ENCODE measurements at regions not wholly inside any gene's neighbourhood (a gene's known extent, or its start where the extent isn't known, plus 50 kb on each side); places are given as distances from the start of the nearest gene placed in this dataset.
A peak's percentile ranks its signal among the peaks of the same experiment; 100 is the strongest.

GRCh38 chr13:97057176-97057575 lies 62.9 kb upstream of the OXGR1 start:
- DNase-seq = no peak

GRCh38 chr13:97058391-97058790 lies 64.1 kb upstream of the OXGR1 start:
- DNase-seq = no peak

DNA sequence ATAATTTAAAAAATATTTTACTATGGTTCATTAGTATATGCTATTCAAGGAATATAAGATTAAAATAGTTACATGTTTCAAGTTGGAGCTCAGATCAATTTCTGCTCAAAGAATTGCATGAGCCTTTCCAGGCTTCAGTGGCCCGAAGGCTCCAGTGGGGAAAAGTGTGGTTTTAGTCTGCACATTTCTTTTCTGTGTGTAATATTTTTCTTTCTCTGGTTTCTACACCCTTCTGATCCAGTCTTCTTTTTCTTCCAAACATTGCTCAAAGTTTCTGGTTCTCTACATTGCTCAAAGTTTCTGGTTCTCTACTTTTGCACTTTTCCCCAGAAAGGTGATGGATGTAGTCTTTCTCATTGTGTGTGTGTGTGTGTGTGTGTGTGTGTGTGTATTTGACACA lies 64.7 kb upstream of the OXGR1 start:
- no peak for DNase-seq

DNA sequence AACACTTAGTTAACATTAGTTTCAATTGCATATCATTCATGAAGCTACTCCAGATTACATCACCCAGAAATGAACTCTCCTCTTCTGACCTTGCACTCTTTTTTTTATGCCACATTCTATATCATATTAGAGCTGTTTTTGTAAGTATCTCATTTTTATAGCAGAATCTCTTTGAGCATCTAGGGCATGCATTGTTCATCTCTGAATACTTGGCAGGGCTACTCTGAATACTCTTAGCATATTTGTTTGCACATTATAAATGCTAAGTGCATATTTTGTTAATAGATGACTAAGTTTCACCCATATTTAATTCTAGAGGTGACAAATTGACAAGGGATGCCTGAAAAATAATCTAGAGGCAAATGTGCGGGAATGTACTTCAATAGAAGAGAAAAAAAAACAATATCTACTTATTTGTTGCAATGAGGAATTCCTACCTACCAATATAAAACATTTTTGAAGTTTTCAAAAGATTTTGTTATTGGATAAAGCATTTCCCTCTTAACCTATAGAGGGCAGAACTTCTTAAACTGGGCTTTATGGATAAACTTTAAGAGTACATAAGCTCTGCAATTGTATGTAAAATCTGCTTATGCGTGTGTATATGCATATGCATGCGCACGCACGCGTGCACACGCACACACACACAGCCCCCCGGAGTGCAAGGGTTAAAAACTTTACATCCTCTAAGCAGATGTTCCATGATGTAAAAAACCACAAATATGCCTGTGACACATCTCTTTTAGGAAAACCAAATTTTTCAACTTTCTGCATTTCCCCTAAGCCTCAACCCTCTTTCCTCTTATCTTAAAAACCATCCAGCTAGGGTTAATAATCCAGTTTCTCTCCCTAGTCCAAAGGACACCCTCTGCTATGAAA lies 73.0 kb upstream of the OXGR1 start:
- DNase-seq = no peak

GRCh38 chr13:97068151-97068550 lies 73.9 kb upstream of the OXGR1 start:
- no peak for DNase-seq

DNA sequence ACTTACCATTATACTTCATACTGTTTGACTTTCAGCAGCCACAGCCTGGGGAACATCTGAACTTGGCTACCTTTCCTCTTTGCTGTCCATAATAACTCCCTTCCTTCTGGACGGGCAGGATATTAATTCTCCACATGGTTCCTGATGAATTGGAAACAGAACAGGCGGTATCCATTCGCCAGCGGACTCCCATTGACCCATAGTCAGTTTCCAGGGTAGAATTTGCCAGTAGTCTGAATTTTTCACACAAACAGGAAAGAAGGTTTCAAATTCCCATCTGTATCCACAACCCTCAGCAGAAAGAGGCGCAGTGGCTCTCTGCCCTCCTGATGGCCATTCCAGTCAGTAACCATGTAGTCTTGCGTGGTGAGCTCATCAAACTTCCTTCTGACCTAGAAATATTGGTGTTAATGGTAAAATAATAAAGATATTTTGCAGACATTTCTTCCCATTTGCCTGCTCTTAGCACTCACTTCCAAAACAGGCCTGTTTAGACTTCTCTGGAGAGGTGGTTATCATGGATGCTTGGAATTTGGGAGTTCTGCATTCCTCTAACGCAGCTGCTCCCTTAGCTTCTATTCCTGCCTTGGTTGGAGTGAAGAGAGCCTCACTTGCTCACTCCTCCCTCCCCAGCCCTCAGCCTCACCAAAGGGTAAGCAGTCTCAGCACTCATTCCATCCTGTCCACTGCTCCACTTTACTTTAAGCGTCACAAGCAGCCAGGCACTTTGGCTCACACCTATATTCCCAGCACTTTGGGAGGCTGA lies 75.0 kb upstream of the OXGR1 start:
- no peak for DNase-seq

DNA sequence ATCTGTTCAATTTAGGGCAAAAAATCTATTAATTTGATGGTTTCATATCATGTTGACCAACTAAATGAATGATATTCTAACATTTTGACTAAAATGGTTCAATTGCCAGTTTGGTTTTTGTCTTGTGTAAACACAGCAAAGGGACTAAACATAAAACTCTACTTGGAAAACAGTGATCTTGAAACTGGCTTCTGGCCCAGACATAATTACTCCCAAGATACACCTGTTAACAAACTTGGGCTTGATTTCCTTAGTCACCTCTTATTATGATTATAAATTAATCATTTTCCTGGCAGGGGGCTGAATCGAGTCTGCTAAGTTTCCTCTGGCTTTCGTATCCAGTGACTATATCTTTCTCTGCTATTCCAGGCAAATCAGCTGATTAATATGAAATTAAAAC lies 78.0 kb upstream of the OXGR1 start:
- no peak for DNase-seq

DNA sequence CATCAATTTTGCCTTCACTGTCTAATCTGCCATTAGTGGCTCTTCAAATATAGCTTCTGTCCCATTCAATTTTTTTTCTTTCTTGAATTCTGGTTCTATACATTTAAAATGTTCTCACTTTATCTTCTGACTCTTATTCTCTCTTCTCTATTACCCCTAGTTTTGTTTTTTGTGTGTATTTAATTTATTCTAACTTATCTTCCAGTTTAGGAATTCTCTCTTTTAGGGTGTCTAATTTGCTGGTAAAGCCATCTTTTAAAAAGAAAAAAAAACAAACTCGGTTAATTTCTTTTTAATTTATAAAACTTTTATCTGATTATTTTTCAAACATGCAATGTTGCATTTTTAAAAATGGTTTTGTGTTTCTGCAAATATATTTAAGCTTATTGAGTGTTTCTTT lies 80.3 kb upstream of the OXGR1 start:
- DNase-seq = no peak

GRCh38 chr13:97076898-97077297 lies 82.6 kb upstream of the OXGR1 start:
- no peak for DNase-seq

GRCh38 chr13:97077341-97077740 lies 83.1 kb upstream of the OXGR1 start:
- no peak for DNase-seq

- no peak for DNase-seq
Observed at GRCh38 chr13:97079726-97080125, 85.5 kb upstream of the OXGR1 start.

- DNase-seq = no peak
Observed at GRCh38 chr13:97082461-97083207, 88.4 kb upstream of the OXGR1 start.

DNA sequence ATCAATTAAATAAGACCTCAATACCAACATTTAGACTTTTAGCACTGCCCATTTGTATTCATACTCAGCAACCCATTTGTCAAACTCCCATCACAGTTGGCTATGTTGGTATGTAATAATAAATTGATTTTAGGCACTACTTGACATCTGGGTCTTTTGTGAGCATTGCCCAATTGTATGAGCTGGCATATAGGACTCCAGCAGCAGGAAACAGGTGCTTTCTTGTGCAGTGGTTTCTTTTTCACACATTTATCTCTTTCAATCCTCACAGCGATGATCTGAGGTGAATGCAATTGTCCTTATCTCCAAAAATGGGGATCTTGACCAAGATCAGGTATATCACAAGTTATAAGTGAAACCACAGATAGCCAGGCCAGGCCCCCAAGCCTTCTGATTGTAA lies 96.9 kb upstream of the OXGR1 start:
- no peak for DNase-seq

DNA sequence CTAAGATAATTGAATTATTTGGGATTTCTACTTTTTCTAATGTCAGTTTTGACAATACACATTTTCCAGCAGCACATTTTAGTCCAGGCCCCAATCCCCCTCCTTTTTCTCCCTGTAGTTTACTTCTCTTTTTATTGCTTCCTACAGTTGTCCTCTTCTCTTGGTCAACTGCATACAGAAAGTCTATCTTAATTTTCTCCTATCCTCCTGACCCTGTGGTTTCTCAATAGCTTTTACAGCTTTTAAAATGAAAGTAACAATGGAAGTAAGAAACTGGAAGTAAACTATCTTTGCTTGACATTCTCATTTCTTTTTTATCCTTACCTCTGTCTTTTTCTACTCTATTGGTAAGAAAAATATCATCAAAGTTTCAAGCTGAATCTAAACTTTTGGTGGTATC lies 106.5 kb upstream of the OXGR1 start:
- DNase-seq = no peak

- DNase-seq = no peak
Observed at GRCh38 chr13:97101912-97102708, 107.8 kb upstream of the OXGR1 start.

GRCh38 chr13:97106323-97106722 lies 112.0 kb upstream of the OXGR1 start:
- no peak for DNase-seq

DNA sequence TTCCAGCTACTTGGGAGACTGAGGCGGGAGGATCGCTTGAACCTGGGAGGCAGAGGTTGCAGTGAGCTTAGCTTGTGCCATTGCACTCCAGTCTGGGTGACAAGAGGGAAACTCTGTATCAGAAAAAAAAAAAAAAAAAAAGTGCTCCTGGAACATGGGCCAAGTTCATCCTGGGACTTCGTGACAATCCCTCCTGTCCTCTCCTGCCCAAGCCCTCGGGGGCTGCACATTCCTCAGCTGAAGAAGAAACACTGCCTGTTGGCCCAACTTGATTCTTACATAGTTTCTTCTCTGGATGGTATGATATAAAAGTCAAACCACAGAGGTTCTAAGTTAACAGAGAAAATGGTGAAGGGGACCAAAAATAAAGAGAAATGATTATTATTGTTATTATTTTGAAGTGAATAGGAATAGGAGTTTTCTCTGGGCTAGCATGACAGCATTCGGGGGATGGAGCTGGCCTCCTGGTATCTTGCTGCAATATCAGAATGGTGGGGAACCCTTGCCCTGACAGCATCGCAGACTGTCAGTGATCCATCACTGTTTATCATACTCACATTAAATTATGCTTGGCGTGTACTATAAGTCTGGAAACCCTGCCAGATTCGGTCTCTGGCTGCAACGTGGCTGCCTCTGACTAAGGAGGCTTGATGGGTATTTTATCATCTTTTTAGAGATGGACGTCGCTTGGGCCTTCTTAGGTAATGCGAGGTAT lies 113.7 kb upstream of the OXGR1 start:
- no peak for DNase-seq

DNA sequence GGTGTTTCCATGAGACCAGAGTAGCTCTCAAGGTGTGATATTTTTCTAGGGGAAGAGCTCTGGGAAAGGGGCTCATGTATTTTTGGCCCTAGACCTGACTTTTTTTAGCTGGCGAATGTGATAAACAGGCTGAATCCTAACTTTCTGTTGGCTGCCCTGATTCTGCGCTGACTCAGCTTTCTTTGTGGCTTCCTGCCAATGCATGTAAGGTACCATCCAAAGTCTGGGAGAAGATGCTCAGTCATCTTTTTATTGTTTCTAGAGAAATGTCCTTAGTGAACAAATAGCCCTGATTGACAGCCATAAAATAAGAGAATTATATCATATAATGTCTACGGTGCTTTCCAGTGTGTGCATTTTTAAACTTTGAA lies 113.6 kb upstream of the MBNL2 start:
- DNase-seq = no peak

DNA sequence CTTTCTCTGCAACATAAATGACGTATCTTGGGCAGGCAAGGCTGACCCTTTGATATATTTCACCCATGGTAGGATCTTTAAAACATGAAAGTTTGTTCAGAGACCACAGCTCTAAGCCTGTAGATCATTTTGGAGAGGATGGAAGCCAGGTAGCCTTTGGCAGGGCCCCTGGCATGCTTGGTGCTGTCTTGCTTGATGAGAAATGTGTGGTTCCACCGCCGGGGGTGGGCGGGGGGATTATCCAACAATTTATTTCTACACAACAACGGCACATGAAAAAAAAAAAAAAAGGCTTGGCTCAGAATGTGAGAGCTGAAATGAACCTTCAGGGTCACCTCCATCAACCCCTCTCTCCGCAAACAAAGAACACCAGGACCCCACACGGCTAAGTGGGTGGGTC lies 112.9 kb upstream of the MBNL2 start:
- DNase-seq = no peak

DNA sequence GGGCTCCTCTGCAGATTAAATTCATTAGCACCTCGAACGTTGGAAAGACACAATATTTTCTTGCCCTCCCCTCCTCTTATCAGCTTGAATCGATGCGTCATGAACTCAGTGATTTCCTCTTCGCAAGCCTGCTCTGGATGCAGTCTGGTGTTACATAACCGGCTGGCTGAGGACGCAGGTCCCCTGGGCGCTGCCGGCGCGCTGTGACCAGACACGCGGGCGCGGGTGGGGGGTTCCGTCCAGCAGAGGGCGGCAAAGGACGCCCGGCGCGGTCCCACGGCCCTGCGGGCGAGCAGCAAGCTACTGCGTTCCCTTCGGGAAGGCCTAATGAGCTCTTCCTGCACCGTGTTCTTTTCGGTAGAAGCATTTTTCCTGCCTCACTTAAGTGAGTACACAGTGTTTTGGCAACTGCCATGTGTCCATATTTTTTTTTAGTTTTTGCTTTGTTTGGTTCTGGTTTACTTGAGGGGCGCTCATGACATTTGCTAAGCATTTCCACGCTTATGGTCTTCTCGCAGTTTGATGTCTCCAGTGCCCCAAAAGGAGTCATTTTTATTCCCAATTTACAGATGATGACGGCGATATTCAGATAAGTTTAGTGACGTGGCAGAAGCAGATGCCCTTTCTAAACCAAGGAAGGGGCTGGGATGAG lies 112.2 kb upstream of the MBNL2 start:
- DNase-seq = peak; percentile 84

- no peak for DNase-seq
Observed at GRCh38 chr13:97110936-97111335, 111.2 kb upstream of the MBNL2 start.

GRCh38 chr13:97111756-97112155 lies 110.4 kb upstream of the MBNL2 start:
- no peak for DNase-seq
